K562 (cell line): ENCODE measurements at regions not wholly inside any gene's neighbourhood (a gene's known extent, or its start where the extent isn't known, plus 50 kb on each side); places are given as distances from the start of the nearest gene placed in this dataset.

Experiments used
- ATAC-seq: fragments of 200-7000 bp; cut with Tn5 transposase; 3 replicates; pipeline ENCODE4 v1.9.1; 2020; ENCODE audit warnings: moderate library complexity
- BruUV-seq: library from RNA; stranded (reverse); fragments of 400-500 nt; replicated peaks from 2 replicates; lab custom pipeline; 2021; lab: Mats Ljungman, UMichigan
- CTCF ChIA-PET: fragments of 300-600 bp; formaldehyde crosslinking; extraction: SDS; loops from one replicate; lab custom pipeline; 2021; ENCODE audit warnings: low intra/inter-chr PET ratio; lab: Yijun Ruan, JAX
- POLR2A ChIA-PET: fragments of 300-600, 350-650 bp; sonication (Branson Sonifier 250); formaldehyde crosslinking; extraction: SDS; loops from one replicate; lab custom pipeline; 2021; ENCODE audit warnings: antibody characterized with exemption, inconsistent platforms; lab: Yijun Ruan, JAX
- DNase-seq, 4 experiments: peaks; one replicate each; pipeline versions ENCODE4 v3.0.0 to v3.0.0-alpha.2; 2011 to 2018; ENCODE audit warnings: low spot score in 3 of 4, mixed read lengths in 3 of 4; ENCODE audit errors: extremely low read depth in 1 of 4
- FAIRE-seq: peaks from 2 replicates; lab custom pipeline; 2011; peaks lifted over from hg19 to GRCh38; lab: Jason Lieb, UNC
- H2AFZ ChIP-seq: 2 replicates; pipeline ENCODE4 v1.6.0; 2011; ENCODE audit warnings: low read depth, low read length, control low read depth, inconsistent platforms
- H3K27ac ChIP-seq: fragments of 200-600 bp; 3 replicates; pipeline ENCODE4 v1.8.0; 2011; ENCODE audit warnings: low read depth, mild to moderate bottlenecking, control low read depth, inconsistent platforms, low read length, moderate library complexity, mixed read lengths; ENCODE audit errors: extremely low read depth
- H3K27me3 ChIP-seq, 2 experiments: fragments of 300-600 bp in 1 of 2; 2 replicates in 1 of 2; 3 replicates in 1 of 2; pipeline versions ENCODE4 v1.6.0 to v1.8.0; 2011; ENCODE audit warnings: inconsistent platforms in 2 of 2, low read length in 2 of 2, mild to moderate bottlenecking in 1 of 2, mixed read lengths in 1 of 2, moderate library complexity in 1 of 2; ENCODE audit not compliant: control insufficient read depth in 2 of 2, insufficient read depth in 2 of 2
- H3K36me3 ChIP-seq: fragments of 300-600 bp; 3 replicates; pipeline ENCODE4 v1.8.0; 2011; ENCODE audit warnings: mild to moderate bottlenecking, low read length, inconsistent platforms; ENCODE audit not compliant: control insufficient read depth, insufficient read depth
- H3K4me1 ChIP-seq, 2 experiments: fragments of 200-600 bp in 1 of 2; replicated peaks in 1 of 2; 2 replicates in 1 of 2; 3 replicates in 1 of 2; pipeline versions ENCODE4 v1.5.1 to v1.8.0; 2011; ENCODE audit warnings: inconsistent platforms in 2 of 2, low read length in 2 of 2, mild to moderate bottlenecking in 1 of 2, mixed read lengths in 1 of 2, moderate library complexity in 1 of 2; ENCODE audit not compliant: control insufficient read depth in 2 of 2, insufficient read depth in 2 of 2
- H3K4me2 ChIP-seq: 2 replicates; pipeline ENCODE4 v1.6.1; 2011; ENCODE audit warnings: low read length, control low read depth, inconsistent platforms, mixed read lengths; ENCODE audit not compliant: insufficient read depth
- H3K4me3 ChIP-seq: fragments of 200-600 bp; sonication (generic), shearing (Covaris generic); 2 replicates; pipeline ENCODE4 v1.5.1; 2016; ENCODE audit warnings: control low read depth, inconsistent platforms
- H3K79me2 ChIP-seq: fragments of 200-600 bp; 3 replicates; pipeline ENCODE4 v1.8.0; 2011; ENCODE audit warnings: low read length, inconsistent platforms; ENCODE audit not compliant: control insufficient read depth, insufficient read depth
- H3K9ac ChIP-seq, 2 experiments: 2 replicates each; pipeline versions ENCODE4 v1.6.0 to v1.6.1; 2011; ENCODE audit warnings: low read depth in 2 of 2, low read length in 2 of 2, control low read depth in 1 of 2, inconsistent platforms in 1 of 2, mild to moderate bottlenecking in 1 of 2, mixed read lengths in 1 of 2; ENCODE audit not compliant: insufficient read depth in 1 of 2
- H3K9me1 ChIP-seq: one replicate; pipeline ENCODE4 v1.6.0; 2011; ENCODE audit warnings: inconsistent platforms, mild to moderate bottlenecking, low read length, moderate library complexity; ENCODE audit not compliant: control insufficient read depth, insufficient read depth
- H3K9me3 ChIP-seq: replicated peaks from 2 replicates; pipeline ENCODE4 v1.5.1; 2011; ENCODE audit warnings: low read depth, low read length, inconsistent platforms; ENCODE audit not compliant: control insufficient read depth, insufficient read depth
- H4K20me1 ChIP-seq: replicated peaks from 2 replicates; pipeline ENCODE4 v1.6.1; 2011; ENCODE audit warnings: low read length, inconsistent platforms, mixed read lengths; ENCODE audit not compliant: control insufficient read depth, insufficient read depth
- TBL1XR1 ChIP-seq, 2 experiments: IDR thresholded peaks; 2 replicates each; pipeline ENCODE4 v1.6.1; 2012; ENCODE audit warnings: improper control_type of control experiment in 2 of 2, low read length in 2 of 2, mild to moderate bottlenecking in 1 of 2
- WGBS: fragments of 100-300 bp; shearing (Covaris generic); methylation state at CpG from one replicate; pipeline ENCODE4 v1.1.6; 2016; ENCODE audit warnings: low coverage, mixed read lengths; ENCODE audit not compliant: insufficient coverage; ENCODE audit errors: missing lambda C conversion rate; 5-methylcytosine and 5-hydroxymethylcytosine counted together
- in situ Hi-C: fragments of 300-500 bp; cut with MboI; formaldehyde crosslinking; loops from 4 replicates; pipeline ENCODE4 v1.15.0; 2018; ENCODE audit warnings: inconsistent platforms, mixed read lengths
- intact Hi-C: fragments of 100-400 bp; cut with micrococcal nuclease; formaldehyde crosslinking; loops from 2 replicates; pipeline ENCODE4 v1.14.2; 2022
- TF ChIP-seq, protein P1 (sequence below): sonication (generic); formaldehyde crosslinking; IDR thresholded peaks from 2 replicates; pipeline ENCODE4 v1.8.1; 2023; ENCODE audit warnings: mild to moderate bottlenecking, missing genetic modification reagents
- TF ChIP-seq, protein P2 (sequence below): fragments of 450-650 bp; IDR thresholded peaks from 2 replicates; pipeline ENCODE4 v1.6.1; 2014; ENCODE audit warnings: low read depth, mild to moderate bottlenecking, moderate library complexity, borderline replicate concordance
- TF ChIP-seq, protein P3 (sequence below), 2 experiments: fragments of 150-350 bp in 1 of 2; IDR thresholded peaks; 2 replicates each; pipeline ENCODE4 v1.6.1; 2012 to 2016; ENCODE audit warnings: low read depth in 2 of 2, low read length in 2 of 2, mild to moderate bottlenecking in 1 of 2, moderate library complexity in 1 of 2

DNA sequence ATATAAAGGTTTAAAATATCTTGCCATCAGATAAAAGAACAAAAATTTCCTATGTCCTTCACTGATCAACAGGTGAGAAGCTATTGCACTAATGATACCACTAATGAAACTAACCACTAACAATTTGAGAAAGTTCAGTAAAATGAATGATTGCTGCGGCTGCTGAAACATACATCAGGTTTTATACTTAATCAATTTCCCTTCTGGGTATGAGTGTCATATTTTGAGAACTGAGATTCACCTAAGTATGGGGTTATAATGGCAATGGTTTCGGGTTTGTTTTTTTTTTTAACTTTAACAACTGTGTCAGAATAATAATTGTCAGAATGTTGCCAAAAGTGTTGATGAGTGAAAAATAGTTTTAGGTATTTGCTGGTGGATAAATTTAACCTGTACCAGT, 151.3 kb upstream of the SLC39A10 start:
- POLR2A ChIA-PET = no interaction called here
- H3K79me2 ChIP-seq = no peaks in the 10 kb centered on the region
- intact Hi-C loops = no loop called here
- no peaks in the 10 kb centered on the region; the same call in none of the 2 replicates for H3K9me3 ChIP-seq
- no peaks in the 10 kb centered on the region for H3K36me3 ChIP-seq
- FAIRE-seq (no peak), ATAC-seq (no peak), DNase-seq (no peak)
- BruUV-seq = no TSS peak
- H3K9me1 ChIP-seq = no peaks in the 10 kb centered on the region
- H3K4me1 ChIP-seq = peaks cover 2% of the 10 kb centered on the region in 2 experiments; a peak in 3 of 5 replicates
- CTCF ChIA-PET = no interaction called here
- H3K27me3 ChIP-seq = no peaks in the 10 kb centered on the region
- no peak overlapping the region for H3K27ac ChIP-seq
- H3K9ac ChIP-seq = no peak overlapping the region
- no peak overlapping the region for H3K4me3 ChIP-seq
- 72% methylated on average over 2 of the region's 2 CpGs for WGBS
- in situ Hi-C loops = no loop called here
- TF ChIP-seq, protein P1, sequence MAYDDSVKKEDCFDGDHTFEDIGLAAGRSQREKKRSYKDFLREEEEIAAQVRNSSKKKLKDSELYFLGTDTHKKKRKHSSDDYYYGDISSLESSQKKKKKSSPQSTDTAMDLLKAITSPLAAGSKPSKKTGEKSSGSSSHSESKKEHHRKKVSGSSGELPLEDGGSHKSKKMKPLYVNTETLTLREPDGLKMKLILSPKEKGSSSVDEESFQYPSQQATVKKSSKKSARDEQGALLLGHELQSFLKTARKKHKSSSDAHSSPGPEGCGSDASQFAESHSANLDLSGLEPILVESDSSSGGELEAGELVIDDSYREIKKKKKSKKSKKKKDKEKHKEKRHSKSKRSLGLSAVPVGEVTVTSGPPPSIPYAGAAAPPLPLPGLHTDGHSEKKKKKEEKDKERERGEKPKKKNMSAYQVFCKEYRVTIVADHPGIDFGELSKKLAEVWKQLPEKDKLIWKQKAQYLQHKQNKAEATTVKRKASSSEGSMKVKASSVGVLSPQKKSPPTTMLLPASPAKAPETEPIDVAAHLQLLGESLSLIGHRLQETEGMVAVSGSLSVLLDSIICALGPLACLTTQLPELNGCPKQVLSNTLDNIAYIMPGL (CRISPR knock-in tag) = no peak
- TF ChIP-seq, protein P2, sequence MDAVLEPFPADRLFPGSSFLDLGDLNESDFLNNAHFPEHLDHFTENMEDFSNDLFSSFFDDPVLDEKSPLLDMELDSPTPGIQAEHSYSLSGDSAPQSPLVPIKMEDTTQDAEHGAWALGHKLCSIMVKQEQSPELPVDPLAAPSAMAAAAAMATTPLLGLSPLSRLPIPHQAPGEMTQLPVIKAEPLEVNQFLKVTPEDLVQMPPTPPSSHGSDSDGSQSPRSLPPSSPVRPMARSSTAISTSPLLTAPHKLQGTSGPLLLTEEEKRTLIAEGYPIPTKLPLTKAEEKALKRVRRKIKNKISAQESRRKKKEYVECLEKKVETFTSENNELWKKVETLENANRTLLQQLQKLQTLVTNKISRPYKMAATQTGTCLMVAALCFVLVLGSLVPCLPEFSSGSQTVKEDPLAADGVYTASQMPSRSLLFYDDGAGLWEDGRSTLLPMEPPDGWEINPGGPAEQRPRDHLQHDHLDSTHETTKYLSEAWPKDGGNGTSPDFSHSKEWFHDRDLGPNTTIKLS = no peak
- TF ChIP-seq, protein P3, sequence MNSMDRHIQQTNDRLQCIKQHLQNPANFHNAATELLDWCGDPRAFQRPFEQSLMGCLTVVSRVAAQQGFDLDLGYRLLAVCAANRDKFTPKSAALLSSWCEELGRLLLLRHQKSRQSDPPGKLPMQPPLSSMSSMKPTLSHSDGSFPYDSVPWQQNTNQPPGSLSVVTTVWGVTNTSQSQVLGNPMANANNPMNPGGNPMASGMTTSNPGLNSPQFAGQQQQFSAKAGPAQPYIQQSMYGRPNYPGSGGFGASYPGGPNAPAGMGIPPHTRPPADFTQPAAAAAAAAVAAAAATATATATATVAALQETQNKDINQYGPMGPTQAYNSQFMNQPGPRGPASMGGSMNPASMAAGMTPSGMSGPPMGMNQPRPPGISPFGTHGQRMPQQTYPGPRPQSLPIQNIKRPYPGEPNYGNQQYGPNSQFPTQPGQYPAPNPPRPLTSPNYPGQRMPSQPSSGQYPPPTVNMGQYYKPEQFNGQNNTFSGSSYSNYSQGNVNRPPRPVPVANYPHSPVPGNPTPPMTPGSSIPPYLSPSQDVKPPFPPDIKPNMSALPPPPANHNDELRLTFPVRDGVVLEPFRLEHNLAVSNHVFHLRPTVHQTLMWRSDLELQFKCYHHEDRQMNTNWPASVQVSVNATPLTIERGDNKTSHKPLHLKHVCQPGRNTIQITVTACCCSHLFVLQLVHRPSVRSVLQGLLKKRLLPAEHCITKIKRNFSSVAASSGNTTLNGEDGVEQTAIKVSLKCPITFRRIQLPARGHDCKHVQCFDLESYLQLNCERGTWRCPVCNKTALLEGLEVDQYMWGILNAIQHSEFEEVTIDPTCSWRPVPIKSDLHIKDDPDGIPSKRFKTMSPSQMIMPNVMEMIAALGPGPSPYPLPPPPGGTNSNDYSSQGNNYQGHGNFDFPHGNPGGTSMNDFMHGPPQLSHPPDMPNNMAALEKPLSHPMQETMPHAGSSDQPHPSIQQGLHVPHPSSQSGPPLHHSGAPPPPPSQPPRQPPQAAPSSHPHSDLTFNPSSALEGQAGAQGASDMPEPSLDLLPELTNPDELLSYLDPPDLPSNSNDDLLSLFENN (IDR thresholded peaks at IDR 0.05; ENCODE audit: low read depth in 2 of 2, low read length in 2 of 2) = no peak
- no peak for TF ChIP-seq TBL1XR1 (IDR thresholded peaks at IDR 0.05; ENCODE audit: low read length in 2 of 2)
- TF ChIP-seq, all 486 proteins: peak for 0
- Histone ChIP-seq H2AFZ (no peak overlapping the region), H3K4me2 (no peak overlapping the region), H4K20me1 (no peaks in the 10 kb centered on the region)
